Osteocyte (in vitro differentiated cells): ENCODE measurements at regions not wholly inside any gene's neighbourhood (a gene's known extent, or its start where the extent isn't known, plus 50 kb on each side); places are given as distances from the start of the nearest gene placed in this dataset.

ENCODE experiments used
- DNase-seq: peaks from one replicate; pipeline ENCODE4 v3.0.0; 2021; ENCODE audit warnings: mixed read lengths; ENCODE audit not compliant: unreplicated experiment; ENCODE audit errors: extremely low spot score
- H3K27ac Mint-ChIP-seq: one replicate; pipeline ENCODE4 v1.8.0; 2021; ENCODE audit warnings: mild to moderate bottlenecking, mixed read lengths; ENCODE audit not compliant: unreplicated experiment
- H3K27me3 Mint-ChIP-seq: one replicate; pipeline ENCODE4 v1.8.0; 2021; ENCODE audit warnings: mixed read lengths; ENCODE audit not compliant: unreplicated experiment
- H3K36me3 Mint-ChIP-seq: one replicate; pipeline ENCODE4 v1.8.0; 2021; ENCODE audit warnings: mixed read lengths; ENCODE audit not compliant: unreplicated experiment
- H3K4me1 Mint-ChIP-seq: one replicate; pipeline ENCODE4 v1.8.0; 2021; ENCODE audit warnings: mixed read lengths; ENCODE audit not compliant: unreplicated experiment
- H3K4me3 Mint-ChIP-seq: one replicate; pipeline ENCODE4 v1.8.0; 2021; ENCODE audit warnings: mild to moderate bottlenecking, moderate library complexity, mixed read lengths; ENCODE audit not compliant: unreplicated experiment
- H3K9me3 Mint-ChIP-seq: one replicate; pipeline ENCODE4 v1.8.0; 2021; ENCODE audit warnings: mixed read lengths; ENCODE audit not compliant: unreplicated experiment
- TF ChIP-seq, protein P1 (sequence below): fragments of 200-600 bp; sonication (generic); IDR thresholded peaks from 2 replicates; pipeline ENCODE4 v1.5.0; 2021; ENCODE audit warnings: antibody characterized with exemption, mild to moderate bottlenecking, moderate library complexity

DNA sequence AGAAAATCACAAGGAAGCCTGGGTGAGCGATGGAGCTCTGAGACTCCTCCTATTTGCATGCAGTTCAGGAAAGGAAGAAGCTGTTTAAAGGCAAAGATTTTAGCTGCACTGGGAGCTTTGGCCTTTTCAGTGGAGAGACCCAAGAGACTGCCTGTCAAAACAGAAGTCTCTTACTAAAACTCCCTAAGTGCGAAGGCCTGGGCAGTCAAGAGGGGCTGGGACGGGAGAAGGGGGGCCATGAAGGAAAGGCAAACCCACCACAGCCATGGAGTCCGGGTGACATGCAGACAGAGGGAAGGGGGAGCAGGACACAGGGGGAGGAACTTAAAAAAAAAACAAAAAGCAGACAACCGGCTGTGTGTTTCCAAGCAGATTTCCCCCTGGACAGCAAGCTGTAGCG is 537.6 kb upstream of the NOX3 start:
- DNase-seq: no peak
- H3K9me3 Mint-ChIP-seq: no peaks in the 10 kb centered on the region
- no peaks in the 10 kb centered on the region for H3K36me3 Mint-ChIP-seq
- no peaks in the 10 kb centered on the region for H3K27me3 Mint-ChIP-seq
- TF ChIP-seq, protein P1, sequence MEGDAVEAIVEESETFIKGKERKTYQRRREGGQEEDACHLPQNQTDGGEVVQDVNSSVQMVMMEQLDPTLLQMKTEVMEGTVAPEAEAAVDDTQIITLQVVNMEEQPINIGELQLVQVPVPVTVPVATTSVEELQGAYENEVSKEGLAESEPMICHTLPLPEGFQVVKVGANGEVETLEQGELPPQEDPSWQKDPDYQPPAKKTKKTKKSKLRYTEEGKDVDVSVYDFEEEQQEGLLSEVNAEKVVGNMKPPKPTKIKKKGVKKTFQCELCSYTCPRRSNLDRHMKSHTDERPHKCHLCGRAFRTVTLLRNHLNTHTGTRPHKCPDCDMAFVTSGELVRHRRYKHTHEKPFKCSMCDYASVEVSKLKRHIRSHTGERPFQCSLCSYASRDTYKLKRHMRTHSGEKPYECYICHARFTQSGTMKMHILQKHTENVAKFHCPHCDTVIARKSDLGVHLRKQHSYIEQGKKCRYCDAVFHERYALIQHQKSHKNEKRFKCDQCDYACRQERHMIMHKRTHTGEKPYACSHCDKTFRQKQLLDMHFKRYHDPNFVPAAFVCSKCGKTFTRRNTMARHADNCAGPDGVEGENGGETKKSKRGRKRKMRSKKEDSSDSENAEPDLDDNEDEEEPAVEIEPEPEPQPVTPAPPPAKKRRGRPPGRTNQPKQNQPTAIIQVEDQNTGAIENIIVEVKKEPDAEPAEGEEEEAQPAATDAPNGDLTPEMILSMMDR: no peak
- H3K27ac Mint-ChIP-seq: no peak overlapping the region
- no peak overlapping the region for H3K4me3 Mint-ChIP-seq
- H3K4me1 Mint-ChIP-seq: no peaks in the 10 kb centered on the region

DNA sequence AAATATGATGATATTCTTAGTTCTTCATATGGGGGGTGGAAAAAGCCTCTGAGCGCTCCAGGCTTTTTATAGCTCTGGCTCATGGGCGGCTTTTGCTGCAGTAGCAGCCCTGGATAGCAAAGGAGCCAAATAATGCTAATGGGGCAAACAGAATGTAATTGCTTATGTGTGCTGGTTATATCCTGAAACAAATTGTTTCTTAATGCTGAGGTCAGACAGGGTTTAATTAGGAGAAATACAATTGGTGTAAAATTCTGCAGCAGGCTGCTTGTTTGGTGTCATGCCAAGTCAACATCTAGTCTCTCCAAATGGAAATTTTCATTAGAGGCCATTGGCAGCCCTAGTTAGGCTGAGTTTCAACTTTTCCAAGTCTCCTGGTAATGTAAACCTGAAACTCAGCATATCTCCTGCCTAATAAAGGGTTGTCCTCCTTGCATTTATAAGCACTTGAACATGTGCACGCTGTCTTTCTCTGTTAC is 530.1 kb upstream of the NOX3 start:
- H3K36me3 Mint-ChIP-seq: no peaks in the 10 kb centered on the region
- H3K27ac Mint-ChIP-seq: no peak overlapping the region
- H3K27me3 Mint-ChIP-seq: no peaks in the 10 kb centered on the region
- H3K4me3 Mint-ChIP-seq: no peak overlapping the region
- DNase-seq: no peak
- H3K9me3 Mint-ChIP-seq: no peaks in the 10 kb centered on the region
- TF ChIP-seq, protein P1: no peak
- no peaks in the 10 kb centered on the region for H3K4me1 Mint-ChIP-seq

DNA sequence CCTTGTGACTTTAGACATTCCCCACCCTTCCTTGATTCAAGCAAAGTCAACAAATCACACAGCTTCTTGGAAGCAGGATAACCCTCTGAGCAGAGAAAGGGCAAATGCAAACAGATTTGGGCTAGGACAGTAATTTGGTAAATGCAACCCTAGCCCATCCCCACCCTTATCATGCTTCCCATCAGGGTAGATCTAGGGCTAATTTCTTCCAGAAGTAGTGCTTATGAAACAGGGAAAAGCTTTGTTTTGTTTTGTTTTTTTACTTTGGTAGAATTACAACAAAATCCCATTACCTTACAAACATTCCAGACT is 525.1 kb upstream of the NOX3 start:
- Mint-ChIP-seq H3K27ac (no peak overlapping the region), H3K36me3 (no peaks in the 10 kb centered on the region), H3K4me3 (no peak overlapping the region), H3K27me3 (no peaks in the 10 kb centered on the region), H3K4me1 (no peaks in the 10 kb centered on the region), H3K9me3 (no peaks in the 10 kb centered on the region)
- TF ChIP-seq, protein P1: no peak
- no peak for DNase-seq

DNA sequence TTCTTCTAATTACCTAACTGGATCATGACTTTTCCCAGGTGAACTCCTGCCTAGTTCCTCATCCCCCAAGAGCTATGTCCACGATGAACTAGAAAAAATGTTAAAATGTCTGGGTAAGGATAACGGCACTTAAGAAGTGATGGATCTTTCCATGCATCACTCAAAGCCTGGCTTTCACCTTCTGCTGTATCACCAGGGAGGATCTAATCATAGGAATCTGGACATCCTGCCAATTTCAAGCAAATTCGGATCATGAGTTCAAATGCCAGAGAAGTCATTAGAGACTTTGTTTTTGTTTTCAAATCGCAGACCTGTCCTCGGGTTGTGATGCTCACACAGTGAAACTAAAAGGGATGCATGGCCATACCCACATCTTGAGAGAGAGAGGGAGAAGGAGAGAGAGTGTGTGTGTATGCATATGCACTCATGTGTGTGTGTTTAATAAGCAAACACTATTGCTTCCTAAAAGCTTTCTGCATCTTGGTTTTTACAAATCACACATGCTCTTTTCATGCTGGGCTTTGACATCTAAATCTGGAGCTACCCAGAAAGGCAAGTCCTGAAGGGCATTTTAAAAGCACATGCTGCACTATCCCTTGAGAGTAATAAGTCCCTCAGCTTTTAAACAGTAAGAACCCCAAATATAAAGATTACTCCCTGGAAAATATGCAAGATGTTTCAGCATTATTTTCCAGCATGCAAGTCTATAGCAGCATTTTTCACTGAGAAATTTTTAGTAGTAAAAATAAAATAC is 524.6 kb upstream of the NOX3 start:
- TF ChIP-seq, protein P1: no peak
- no peak overlapping the region for H3K4me3 Mint-ChIP-seq
- no peak for DNase-seq
- H3K9me3 Mint-ChIP-seq: no peaks in the 10 kb centered on the region
- no peaks in the 10 kb centered on the region for H3K27me3 Mint-ChIP-seq
- no peaks in the 10 kb centered on the region for H3K36me3 Mint-ChIP-seq
- no peak overlapping the region for H3K27ac Mint-ChIP-seq
- no peaks in the 10 kb centered on the region for H3K4me1 Mint-ChIP-seq

DNA sequence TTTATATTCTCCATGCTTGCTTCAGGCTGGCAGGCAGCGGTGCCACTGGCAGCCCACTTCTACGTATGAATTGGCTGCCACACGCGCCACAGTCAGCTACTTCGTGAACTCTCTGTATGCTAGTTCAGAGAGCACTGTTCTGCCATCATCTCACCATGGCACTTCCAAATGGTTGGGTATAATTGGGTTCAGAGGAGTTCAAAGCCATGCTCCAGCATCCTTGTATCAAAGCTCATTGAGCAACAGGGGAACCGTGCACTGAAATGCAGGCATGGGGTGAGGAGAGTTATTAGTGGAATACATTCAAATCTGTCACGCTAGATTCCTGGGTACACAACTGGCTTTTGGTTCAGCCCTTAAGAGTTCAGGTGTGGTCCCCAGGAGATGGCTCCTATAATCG is 519.9 kb upstream of the NOX3 start:
- Mint-ChIP-seq H3K4me3 (no peak overlapping the region), H3K4me1 (no peaks in the 10 kb centered on the region), H3K36me3 (no peaks in the 10 kb centered on the region), H3K9me3 (no peaks in the 10 kb centered on the region), H3K27ac (no peak overlapping the region), H3K27me3 (no peaks in the 10 kb centered on the region)
- TF ChIP-seq, protein P1: no peak
- DNase-seq: no peak
